ENCODE measurements at regions not wholly inside any gene's neighbourhood (a gene's known extent, or its start where the extent isn't known, plus 50 kb on each side); places are given as distances from the start of the nearest gene placed in this dataset.

- intact Hi-C loops (cut with DNase I), result no loop called here
- Histone ChIP-seq H3K27me3 (ENCODE audit: control insufficient read depth, insufficient read depth, low read length) (no peaks in the 10 kb centered on the region), H3K4me3 (ENCODE audit: low read length in 3 of 3) (no peak overlapping the region), H3K27ac (ENCODE audit: low read depth in 2 of 2, low read length in 2 of 2) (no peak overlapping the region), H3K36me3 (ENCODE audit: control insufficient read depth in 2 of 3, insufficient read depth in 3 of 3, low read length in 3 of 3) (no peaks in the 10 kb centered on the region), H3K4me1 (ENCODE audit: control insufficient read depth in 2 of 3, insufficient read depth in 2 of 3, low read depth in 1 of 3, low read length in 3 of 3) (no peaks in the 10 kb centered on the region), H3K9ac (ENCODE audit: low read length in 3 of 3) (no peak overlapping the region), H3K9me3 (ENCODE audit: control insufficient read depth in 2 of 3, insufficient read depth in 1 of 3, low read length in 3 of 3) (no peaks in the 10 kb centered on the region)
- no peak for FAIRE-seq
- no peak for DNase-seq
- TF ChIP-seq CTCF (IDR thresholded peaks at IDR 0.05; ENCODE audit: borderline replicate concordance, extremely low read depth, insufficient read depth), result no peak
Observed at GRCh38 chr2:147040298-147041120, 804.3 kb upstream of the ACVR2A start.

- H3K27me3 ChIP-seq (ENCODE audit: control insufficient read depth, insufficient read depth, low read length), result no peaks in the 10 kb centered on the region
- H3K9me3 ChIP-seq (ENCODE audit: control insufficient read depth in 2 of 3, insufficient read depth in 1 of 3, low read length in 3 of 3), result no peaks in the 10 kb centered on the region
- H3K36me3 ChIP-seq (ENCODE audit: control insufficient read depth in 2 of 3, insufficient read depth in 3 of 3, low read length in 3 of 3), result no peaks in the 10 kb centered on the region
- H3K9ac ChIP-seq (ENCODE audit: low read length in 3 of 3), result no peak overlapping the region
- DNase-seq, result no peak
- intact Hi-C loops (cut with DNase I), result no loop called here
- no peak overlapping the region for H3K27ac ChIP-seq (ENCODE audit: low read depth in 2 of 2, low read length in 2 of 2)
- peaks cover 0 to 6% (median 0%) of the 10 kb centered on the region in 3 donors for H3K4me1 ChIP-seq (ENCODE audit: control insufficient read depth in 2 of 3, insufficient read depth in 2 of 3, low read depth in 1 of 3, low read length in 3 of 3)
- no peak for TF ChIP-seq CTCF (IDR thresholded peaks at IDR 0.05; ENCODE audit: borderline replicate concordance, extremely low read depth, insufficient read depth)
- FAIRE-seq, result no peak
- H3K4me3 ChIP-seq (ENCODE audit: low read length in 3 of 3), result no peak overlapping the region
Observed at GRCh38 chr2:147037048-147037447, 807.8 kb upstream of the ACVR2A start.

- no peak for FAIRE-seq
- peaks cover 0 to 7% (median 0%) of the 10 kb centered on the region in 3 donors for H3K4me1 ChIP-seq (ENCODE audit: control insufficient read depth in 2 of 3, insufficient read depth in 2 of 3, low read depth in 1 of 3, low read length in 3 of 3)
- H3K27me3 ChIP-seq (ENCODE audit: control insufficient read depth, insufficient read depth, low read length), result no peaks in the 10 kb centered on the region
- no peak for TF ChIP-seq CTCF (IDR thresholded peaks at IDR 0.05; ENCODE audit: borderline replicate concordance, extremely low read depth, insufficient read depth)
- DNase-seq, result no peak
- H3K36me3 ChIP-seq (ENCODE audit: control insufficient read depth in 2 of 3, insufficient read depth in 3 of 3, low read length in 3 of 3), result no peaks in the 10 kb centered on the region
- no peak overlapping the region for H3K9ac ChIP-seq (ENCODE audit: low read length in 3 of 3)
- H3K9me3 ChIP-seq (ENCODE audit: control insufficient read depth in 2 of 3, insufficient read depth in 1 of 3, low read length in 3 of 3), result no peaks in the 10 kb centered on the region
- no peak overlapping the region for H3K27ac ChIP-seq (ENCODE audit: low read depth in 2 of 2, low read length in 2 of 2)
- H3K4me3 ChIP-seq (ENCODE audit: low read length in 3 of 3), result no peak overlapping the region
- intact Hi-C loops (cut with DNase I), result no loop called here
Observed at GRCh38 chr2:147033044-147033443, 811.8 kb upstream of the ACVR2A start.

All from kidney (tissue), 13 donors.